HEK293 (cell line): ENCODE measurements at regions not wholly inside any gene's neighbourhood (a gene's known extent, or its start where the extent isn't known, plus 50 kb on each side); places are given as distances from the start of the nearest gene placed in this dataset.

Experiments
- CTCF ChIA-PET: fragments of 350-600 bp; formaldehyde crosslinking; extraction: SDS; loops from one replicate; lab custom pipeline; 2021; ENCODE audit warnings: antibody characterized with exemption; lab: Yijun Ruan, JAX
- POLR2A ChIA-PET: fragments of 300-600 bp; formaldehyde crosslinking; extraction: SDS; loops from one replicate; lab custom pipeline; 2020; ENCODE audit warnings: antibody characterized with exemption, inconsistent platforms; lab: Yijun Ruan, JAX
- H3K27ac ChIP-seq: fragments of 200-500 bp; sonication (Bioruptor generic); 2 replicates; pipeline ENCODE4 v1.5.1; 2014; ENCODE audit warnings: low read depth, low read length, control low read depth, inconsistent platforms; ENCODE audit errors: extremely low read depth
- H3K36me3 ChIP-seq, 2 experiments: fragments of 200-500 bp in 1 of 2; sonication (Bioruptor generic) in 1 of 2; 1 replicate in 1 of 2; 2 replicates in 1 of 2; pipeline ENCODE4 v1.5.1; 2014 to 2017; ENCODE audit warnings: inconsistent platforms in 2 of 2, low read length in 2 of 2; ENCODE audit not compliant: control insufficient read depth in 2 of 2, insufficient read depth in 1 of 2
- H3K4me1 ChIP-seq: fragments of 200-500 bp; sonication (Bioruptor generic); 2 replicates; pipeline ENCODE4 v1.5.1; 2014; ENCODE audit warnings: mild to moderate bottlenecking, low read length, inconsistent platforms; ENCODE audit not compliant: control insufficient read depth, insufficient read depth
- H3K4me3 ChIP-seq: 2 replicates; pipeline ENCODE4 v1.5.1; 2011; ENCODE audit warnings: low read depth, mild to moderate bottlenecking, control low read depth, low read length, moderate library complexity
- H3K9me3 ChIP-seq: fragments of 200-500 bp; sonication (Bioruptor generic); 2 replicates; pipeline ENCODE4 v1.5.1; 2014; ENCODE audit warnings: low read depth, low read length, inconsistent platforms; ENCODE audit not compliant: control insufficient read depth, insufficient read depth
- SP7 ChIP-seq: fragments of 450-650 bp; formaldehyde crosslinking; IDR thresholded peaks from 2 replicates; pipeline ENCODE4 v1.5.1; 2016; ENCODE audit warnings: missing biosample characterization, missing genetic modification characterization
- TRIM28 ChIP-seq: IDR thresholded peaks from 2 replicates; pipeline ENCODE4 v1.6.1; 2011; ENCODE audit warnings: low read length, control low read depth, borderline replicate concordance
- ZNF121 ChIP-seq: fragments of 450-650 bp; formaldehyde crosslinking; IDR thresholded peaks from 2 replicates; pipeline ENCODE4 v1.5.1; 2016; ENCODE audit warnings: missing biosample characterization, missing genetic modification characterization
- ZNF140 ChIP-seq: fragments of 450-650 bp; formaldehyde crosslinking; IDR thresholded peaks from 2 replicates; pipeline ENCODE4 v1.5.1; 2016; ENCODE audit warnings: missing biosample characterization, missing genetic modification characterization
- ZNF211 ChIP-seq: fragments of 450-650 bp; formaldehyde crosslinking; IDR thresholded peaks from 2 replicates; pipeline ENCODE4 v1.5.1; 2016; ENCODE audit warnings: low read depth, missing biosample characterization, missing genetic modification characterization
- ZNF223 ChIP-seq: fragments of 450-650 bp; formaldehyde crosslinking; IDR thresholded peaks from 2 replicates; pipeline ENCODE4 v1.5.1; 2016; ENCODE audit warnings: missing biosample characterization, missing genetic modification characterization
- ZNF391 ChIP-seq: fragments of 450-650 bp; formaldehyde crosslinking; IDR thresholded peaks from 2 replicates; pipeline ENCODE4 v1.5.1; 2016; ENCODE audit warnings: low read depth, missing biosample characterization, missing genetic modification characterization, borderline replicate concordance
- ZNF404 ChIP-seq: fragments of 450-650 bp; formaldehyde crosslinking; IDR thresholded peaks from 2 replicates; pipeline ENCODE4 v1.5.1; 2017; ENCODE audit warnings: missing biosample characterization, missing genetic modification characterization
- ZNF530 ChIP-seq: fragments of 450-650 bp; formaldehyde crosslinking; IDR thresholded peaks from 2 replicates; pipeline ENCODE4 v1.5.1; 2016; ENCODE audit warnings: low read depth, missing biosample characterization, missing genetic modification characterization
- ZNF791 ChIP-seq: fragments of 450-650 bp; formaldehyde crosslinking; IDR thresholded peaks from 2 replicates; pipeline ENCODE4 v1.5.1; 2016; ENCODE audit warnings: missing biosample characterization, missing genetic modification characterization
- ZNF830 ChIP-seq: fragments of 450-650 bp; IDR thresholded peaks from 2 replicates; pipeline ENCODE4 v1.5.0; 2018; ENCODE audit warnings: missing biosample characterization, missing genetic modification characterization, low read depth, mild to moderate bottlenecking, moderate library complexity
- ZSCAN16 ChIP-seq: fragments of 450-650 bp; formaldehyde crosslinking; IDR thresholded peaks from 2 replicates; pipeline ENCODE4 v1.5.1; 2016; ENCODE audit warnings: missing biosample characterization, missing genetic modification characterization
- ZSCAN23 ChIP-seq: fragments of 450-650 bp; formaldehyde crosslinking; IDR thresholded peaks from 2 replicates; pipeline ENCODE4 v1.5.1; 2016; ENCODE audit warnings: missing biosample characterization, missing genetic modification characterization
- TF ChIP-seq, protein P1 (sequence below): fragments of 450-650 bp; formaldehyde crosslinking; IDR thresholded peaks from 2 replicates; pipeline ENCODE4 v1.5.1; 2016; ENCODE audit warnings: missing biosample characterization, missing genetic modification characterization
- TF ChIP-seq, protein P2 (sequence below): fragments of 450-650 bp; formaldehyde crosslinking; IDR thresholded peaks from 2 replicates; pipeline ENCODE4 v1.5.1; 2016; ENCODE audit warnings: missing biosample characterization, missing genetic modification characterization
- TF ChIP-seq, protein P3 (sequence below): fragments of 450-650 bp; formaldehyde crosslinking; IDR thresholded peaks from 2 replicates; pipeline ENCODE4 v1.5.1; 2016; ENCODE audit warnings: missing biosample characterization, missing genetic modification characterization
- TF ChIP-seq, protein P4 (sequence below): fragments of 450-650 bp; formaldehyde crosslinking; IDR thresholded peaks from 2 replicates; pipeline ENCODE4 v1.5.1; 2016; ENCODE audit warnings: missing biosample characterization, missing genetic modification characterization
- TF ChIP-seq, protein P5 (sequence below): fragments of 450-650 bp; formaldehyde crosslinking; IDR thresholded peaks from 2 replicates; pipeline ENCODE4 v1.5.1; 2017; ENCODE audit warnings: missing biosample characterization, missing genetic modification characterization

DNA sequence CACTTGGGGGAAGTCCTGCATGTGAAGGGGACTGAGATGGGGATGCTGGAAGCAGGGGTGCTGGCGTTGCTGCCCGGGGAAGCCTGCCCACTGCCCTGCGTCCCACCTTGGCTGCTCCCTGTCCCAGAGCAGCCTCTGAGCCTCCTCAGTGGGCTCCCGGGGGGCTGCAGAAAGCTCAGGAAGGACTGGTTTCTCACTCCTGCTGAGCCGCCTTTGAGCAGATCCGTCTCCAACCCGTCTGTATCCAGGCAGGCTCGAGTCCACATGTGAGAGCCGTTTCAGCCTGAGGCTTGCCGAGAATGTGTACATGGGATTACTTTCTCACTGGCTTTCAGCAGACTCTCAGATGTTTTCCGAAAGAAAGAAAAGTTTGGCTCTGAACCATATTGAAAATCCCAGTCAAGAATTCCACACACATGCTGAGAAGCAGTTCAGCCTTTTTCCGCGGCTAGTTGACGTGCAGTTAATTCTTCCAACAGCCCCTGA is 95.3 kb upstream of the COL5A1 start:
- TF ChIP-seq, protein P1, sequence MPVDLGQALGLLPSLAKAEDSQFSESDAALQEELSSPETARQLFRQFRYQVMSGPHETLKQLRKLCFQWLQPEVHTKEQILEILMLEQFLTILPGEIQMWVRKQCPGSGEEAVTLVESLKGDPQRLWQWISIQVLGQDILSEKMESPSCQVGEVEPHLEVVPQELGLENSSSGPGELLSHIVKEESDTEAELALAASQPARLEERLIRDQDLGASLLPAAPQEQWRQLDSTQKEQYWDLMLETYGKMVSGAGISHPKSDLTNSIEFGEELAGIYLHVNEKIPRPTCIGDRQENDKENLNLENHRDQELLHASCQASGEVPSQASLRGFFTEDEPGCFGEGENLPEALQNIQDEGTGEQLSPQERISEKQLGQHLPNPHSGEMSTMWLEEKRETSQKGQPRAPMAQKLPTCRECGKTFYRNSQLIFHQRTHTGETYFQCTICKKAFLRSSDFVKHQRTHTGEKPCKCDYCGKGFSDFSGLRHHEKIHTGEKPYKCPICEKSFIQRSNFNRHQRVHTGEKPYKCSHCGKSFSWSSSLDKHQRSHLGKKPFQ (tag by site-specific recombination): no peak
- TF ChIP-seq, protein P2, sequence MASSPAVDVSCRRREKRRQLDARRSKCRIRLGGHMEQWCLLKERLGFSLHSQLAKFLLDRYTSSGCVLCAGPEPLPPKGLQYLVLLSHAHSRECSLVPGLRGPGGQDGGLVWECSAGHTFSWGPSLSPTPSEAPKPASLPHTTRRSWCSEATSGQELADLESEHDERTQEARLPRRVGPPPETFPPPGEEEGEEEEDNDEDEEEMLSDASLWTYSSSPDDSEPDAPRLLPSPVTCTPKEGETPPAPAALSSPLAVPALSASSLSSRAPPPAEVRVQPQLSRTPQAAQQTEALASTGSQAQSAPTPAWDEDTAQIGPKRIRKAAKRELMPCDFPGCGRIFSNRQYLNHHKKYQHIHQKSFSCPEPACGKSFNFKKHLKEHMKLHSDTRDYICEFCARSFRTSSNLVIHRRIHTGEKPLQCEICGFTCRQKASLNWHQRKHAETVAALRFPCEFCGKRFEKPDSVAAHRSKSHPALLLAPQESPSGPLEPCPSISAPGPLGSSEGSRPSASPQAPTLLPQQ: no peak
- no peak for TF ChIP-seq ZNF530 (tag by site-specific recombination)
- H3K27ac ChIP-seq: no peak overlapping the region
- ChIA-PET CTCF (no interaction called here), POLR2A (no interaction called here)
- no peak overlapping the region for H3K4me3 ChIP-seq
- H3K9me3 ChIP-seq: no peaks in the 10 kb centered on the region
- no peaks in the 10 kb centered on the region for H3K4me1 ChIP-seq
- H3K36me3 ChIP-seq: no peaks in the 10 kb centered on the region

DNA sequence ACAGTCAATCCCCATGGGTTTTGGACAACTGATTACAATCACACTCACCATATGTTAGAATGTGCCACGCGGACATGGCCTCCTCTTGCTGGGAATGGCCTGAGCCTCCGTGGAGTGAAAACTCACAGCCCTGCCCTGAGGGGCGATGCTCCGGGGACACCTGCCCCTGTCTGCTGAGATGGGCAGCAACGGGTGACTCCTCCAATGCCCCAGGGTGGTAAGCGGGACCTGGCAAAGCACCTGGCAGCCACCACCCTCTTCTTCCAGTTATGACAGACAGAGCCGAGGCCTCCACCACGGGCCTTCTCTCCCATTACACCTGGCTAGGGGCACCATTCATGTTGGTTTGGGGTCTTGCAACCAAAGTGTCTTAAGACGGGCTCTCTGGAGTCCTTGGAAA is 94.9 kb upstream of the COL5A1 start:
- Histone ChIP-seq H3K4me1 (0 out of 2 replicates have a peak, but pooled peaks cover 2% of the 10 kb centered on the region), H3K27ac (no peak overlapping the region), H3K9me3 (no peaks in the 10 kb centered on the region), H3K36me3 (no peaks in the 10 kb centered on the region), H3K4me3 (no peak overlapping the region)
- ChIA-PET CTCF (no interaction called here), POLR2A (no interaction called here)
- TF ChIP-seq ZNF404 (tag by site-specific recombination): no peak
- TF ChIP-seq, protein P3, sequence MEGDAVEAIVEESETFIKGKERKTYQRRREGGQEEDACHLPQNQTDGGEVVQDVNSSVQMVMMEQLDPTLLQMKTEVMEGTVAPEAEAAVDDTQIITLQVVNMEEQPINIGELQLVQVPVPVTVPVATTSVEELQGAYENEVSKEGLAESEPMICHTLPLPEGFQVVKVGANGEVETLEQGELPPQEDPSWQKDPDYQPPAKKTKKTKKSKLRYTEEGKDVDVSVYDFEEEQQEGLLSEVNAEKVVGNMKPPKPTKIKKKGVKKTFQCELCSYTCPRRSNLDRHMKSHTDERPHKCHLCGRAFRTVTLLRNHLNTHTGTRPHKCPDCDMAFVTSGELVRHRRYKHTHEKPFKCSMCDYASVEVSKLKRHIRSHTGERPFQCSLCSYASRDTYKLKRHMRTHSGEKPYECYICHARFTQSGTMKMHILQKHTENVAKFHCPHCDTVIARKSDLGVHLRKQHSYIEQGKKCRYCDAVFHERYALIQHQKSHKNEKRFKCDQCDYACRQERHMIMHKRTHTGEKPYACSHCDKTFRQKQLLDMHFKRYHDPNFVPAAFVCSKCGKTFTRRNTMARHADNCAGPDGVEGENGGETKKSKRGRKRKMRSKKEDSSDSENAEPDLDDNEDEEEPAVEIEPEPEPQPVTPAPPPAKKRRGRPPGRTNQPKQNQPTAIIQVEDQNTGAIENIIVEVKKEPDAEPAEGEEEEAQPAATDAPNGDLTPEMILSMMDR: no peak
- TF ChIP-seq ZNF830 (tag by site-specific recombination): no peak
- no peak for TF ChIP-seq SP7 (tag by site-specific recombination)
- no peak for TF ChIP-seq TRIM28
- no peak for TF ChIP-seq ZNF391
- no peak for TF ChIP-seq ZNF223 (tag by site-specific recombination)
- no peak for TF ChIP-seq ZSCAN23
- TF ChIP-seq ZNF140: no peak
- TF ChIP-seq, protein P4, sequence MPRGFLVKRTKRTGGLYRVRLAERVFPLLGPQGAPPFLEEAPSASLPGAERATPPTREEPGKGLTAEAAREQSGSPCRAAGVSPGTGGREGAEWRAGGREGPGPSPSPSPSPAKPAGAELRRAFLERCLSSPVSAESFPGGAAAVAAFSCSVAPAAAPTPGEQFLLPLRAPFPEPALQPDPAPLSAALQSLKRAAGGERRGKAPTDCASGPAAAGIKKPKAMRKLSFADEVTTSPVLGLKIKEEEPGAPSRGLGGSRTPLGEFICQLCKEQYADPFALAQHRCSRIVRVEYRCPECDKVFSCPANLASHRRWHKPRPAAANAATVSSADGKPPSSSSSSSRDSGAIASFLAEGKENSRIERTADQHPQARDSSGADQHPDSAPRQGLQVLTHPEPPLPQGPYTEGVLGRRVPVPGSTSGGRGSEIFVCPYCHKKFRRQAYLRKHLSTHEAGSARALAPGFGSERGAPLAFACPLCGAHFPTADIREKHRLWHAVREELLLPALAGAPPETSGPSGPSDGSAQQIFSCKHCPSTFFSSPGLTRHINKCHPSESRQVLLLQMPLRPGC (tag by site-specific recombination): no peak
- TF ChIP-seq ZNF121: no peak
- TF ChIP-seq ZSCAN16: no peak
- TF ChIP-seq ZNF211 (tag by site-specific recombination): no peak
- TF ChIP-seq, protein P5, sequence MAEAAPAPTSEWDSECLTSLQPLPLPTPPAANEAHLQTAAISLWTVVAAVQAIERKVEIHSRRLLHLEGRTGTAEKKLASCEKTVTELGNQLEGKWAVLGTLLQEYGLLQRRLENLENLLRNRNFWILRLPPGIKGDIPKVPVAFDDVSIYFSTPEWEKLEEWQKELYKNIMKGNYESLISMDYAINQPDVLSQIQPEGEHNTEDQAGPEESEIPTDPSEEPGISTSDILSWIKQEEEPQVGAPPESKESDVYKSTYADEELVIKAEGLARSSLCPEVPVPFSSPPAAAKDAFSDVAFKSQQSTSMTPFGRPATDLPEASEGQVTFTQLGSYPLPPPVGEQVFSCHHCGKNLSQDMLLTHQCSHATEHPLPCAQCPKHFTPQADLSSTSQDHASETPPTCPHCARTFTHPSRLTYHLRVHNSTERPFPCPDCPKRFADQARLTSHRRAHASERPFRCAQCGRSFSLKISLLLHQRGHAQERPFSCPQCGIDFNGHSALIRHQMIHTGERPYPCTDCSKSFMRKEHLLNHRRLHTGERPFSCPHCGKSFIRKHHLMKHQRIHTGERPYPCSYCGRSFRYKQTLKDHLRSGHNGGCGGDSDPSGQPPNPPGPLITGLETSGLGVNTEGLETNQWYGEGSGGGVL (tag by site-specific recombination): no peak
- TF ChIP-seq ZNF791 (tag by site-specific recombination): no peak
